Smooth muscle cell (in vitro differentiated cells): ENCODE measurements at regions not wholly inside any gene's neighbourhood (a gene's known extent, or its start where the extent isn't known, plus 50 kb on each side); places are given as distances from the start of the nearest gene placed in this dataset.

ENCODE experiments used
- DNase-seq: peaks from one replicate; lab custom pipeline; 2025; ENCODE audit not compliant: unreplicated experiment; lab: John Stamatoyannopoulos, UW
- H2AFZ ChIP-seq: fragments of 200-600 bp; sonication (generic); 2 replicates; pipeline ENCODE4 v1.6.0; 2016; ENCODE audit warnings: antibody characterized with exemption, low read depth, mild to moderate bottlenecking
- H3F3A ChIP-seq: fragments of 200-600 bp; sonication (generic); 2 replicates; pipeline ENCODE4 v1.6.0; 2017; ENCODE audit warnings: antibody characterized with exemption, low read depth
- H3K27ac ChIP-seq: fragments of 200-600 bp; sonication (generic); 2 replicates; pipeline ENCODE4 v1.5.1; 2016; ENCODE audit warnings: low read depth, mild to moderate bottlenecking
- H3K27me3 ChIP-seq: fragments of 200-600 bp; sonication (generic); 2 replicates; pipeline ENCODE4 v1.6.1; 2016; ENCODE audit warnings: low read depth, mild to moderate bottlenecking
- H3K36me3 ChIP-seq: fragments of 200-600 bp; sonication (generic); 2 replicates; pipeline ENCODE4 v1.5.1; 2016; ENCODE audit warnings: low read depth
- H3K4me1 ChIP-seq: fragments of 200-600 bp; sonication (generic); 2 replicates; pipeline ENCODE4 v1.5.1; 2016; ENCODE audit warnings: low read depth
- H3K4me2 ChIP-seq: fragments of 200-600 bp; sonication (generic); 2 replicates; pipeline ENCODE4 v1.6.0; 2016; ENCODE audit warnings: mild to moderate bottlenecking
- H3K4me3 ChIP-seq: fragments of 200-600 bp; sonication (generic); 2 replicates; pipeline ENCODE4 v1.5.1; 2016; ENCODE audit warnings: mild to moderate bottlenecking
- H3K79me2 ChIP-seq: fragments of 200-600 bp; sonication (generic); 2 replicates; pipeline ENCODE4 v1.6.0; 2016; ENCODE audit warnings: low read depth, mild to moderate bottlenecking
- H3K9ac ChIP-seq: fragments of 200-600 bp; sonication (generic); 2 replicates; pipeline ENCODE4 v1.6.0; 2016; ENCODE audit warnings: low read depth
- H3K9me3 ChIP-seq: fragments of 200-600 bp; sonication (generic); replicated peaks from 2 replicates; pipeline ENCODE4 v1.5.1; 2016; ENCODE audit warnings: low read depth
- H4K20me1 ChIP-seq: fragments of 200-600 bp; sonication (generic); 2 replicates; pipeline ENCODE4 v1.6.0; 2016; ENCODE audit warnings: low read depth
- CTCF ChIP-seq: fragments of 200-600 bp; sonication (generic); IDR thresholded peaks from 2 replicates; pipeline ENCODE4 v1.5.1; 2017; ENCODE audit warnings: borderline replicate concordance, mild to moderate bottlenecking, antibody characterized with exemption; ENCODE audit not compliant: insufficient read depth, poor library complexity, severe bottlenecking
- WGBS: methylation state at CpG from one replicate; pipeline ENCODE4 v1.1.7; 2016; ENCODE audit warnings: low lambda C conversion rate; 5-methylcytosine and 5-hydroxymethylcytosine counted together

- 76% methylated on average over 1 of the region's 1 CpG for WGBS
- Histone ChIP-seq H3K27me3 (no peaks in the 10 kb centered on the region), H3K36me3 (no peaks in the 10 kb centered on the region), H3K9ac (no peak overlapping the region), H3K4me2 (no peak overlapping the region), H3K27ac (no peak overlapping the region), H3K9me3 (no peaks in the 10 kb centered on the region), H3F3A (no peaks in the 10 kb centered on the region), H3K79me2 (no peaks in the 10 kb centered on the region), H3K4me1 (peaks cover 6% of the 10 kb centered on the region), H4K20me1 (no peaks in the 10 kb centered on the region), H2AFZ (no peak overlapping the region), H3K4me3 (no peak overlapping the region)
- TF ChIP-seq CTCF, result no peak
- DNase-seq, result no peak
These were observed 779.6 kb upstream of the ADGRL2 start for GRCh38 chr1:81021134-81021533.

GRCh38 chr1:81020506-81020905 is 780.2 kb upstream of the ADGRL2 start:
- H2AFZ ChIP-seq, result no peak overlapping the region
- H3K27ac ChIP-seq, result no peak overlapping the region
- no peak overlapping the region for H3K9ac ChIP-seq
- H3K27me3 ChIP-seq, result no peaks in the 10 kb centered on the region
- DNase-seq, result no peak
- no peak overlapping the region for H3K4me3 ChIP-seq
- H3F3A ChIP-seq, result no peaks in the 10 kb centered on the region
- H3K79me2 ChIP-seq, result no peaks in the 10 kb centered on the region
- H3K4me1 ChIP-seq, result peaks cover 6% of the 10 kb centered on the region
- TF ChIP-seq CTCF, result no peak
- no peaks in the 10 kb centered on the region for H4K20me1 ChIP-seq
- no peaks in the 10 kb centered on the region for H3K36me3 ChIP-seq
- no peaks in the 10 kb centered on the region for H3K9me3 ChIP-seq
- WGBS, result 96% methylated on average over 1 of the region's 1 CpG
- H3K4me2 ChIP-seq, result no peak overlapping the region

GRCh38 chr1:81010126-81010525 is 790.6 kb upstream of the ADGRL2 start:
- DNase-seq, result no peak
- no peak for TF ChIP-seq CTCF
- Histone ChIP-seq H3F3A (no peaks in the 10 kb centered on the region), H3K9ac (no peak overlapping the region), H3K4me3 (no peak overlapping the region), H3K9me3 (no peaks in the 10 kb centered on the region), H3K27me3 (no peaks in the 10 kb centered on the region), H4K20me1 (no peaks in the 10 kb centered on the region), H3K79me2 (no peaks in the 10 kb centered on the region), H3K4me2 (no peak overlapping the region), H2AFZ (no peak overlapping the region), H3K36me3 (no peaks in the 10 kb centered on the region), H3K4me1 (no peaks in the 10 kb centered on the region), H3K27ac (no peak overlapping the region)
- WGBS, result 93% methylated on average over 3 of the region's 3 CpGs

- no peaks in the 10 kb centered on the region for H3F3A ChIP-seq
- no peak overlapping the region for H3K4me3 ChIP-seq
- H3K4me1 ChIP-seq, result no peaks in the 10 kb centered on the region
- H3K27me3 ChIP-seq, result no peaks in the 10 kb centered on the region
- no peak for DNase-seq
- no peaks in the 10 kb centered on the region for H3K79me2 ChIP-seq
- no peaks in the 10 kb centered on the region for H4K20me1 ChIP-seq
- 38% methylated on average over 2 of the region's 2 CpGs for WGBS
- no peak overlapping the region for H3K27ac ChIP-seq
- no peaks in the 10 kb centered on the region for H3K9me3 ChIP-seq
- H3K36me3 ChIP-seq, result no peaks in the 10 kb centered on the region
- no peak overlapping the region for H3K9ac ChIP-seq
- no peak overlapping the region for H3K4me2 ChIP-seq
- TF ChIP-seq CTCF, result no peak
- H2AFZ ChIP-seq, result no peak overlapping the region
These were observed 792.4 kb upstream of the ADGRL2 start for GRCh38 chr1:81008293-81008692.
